Loucy (cell line): ENCODE measurements at regions not wholly inside any gene's neighbourhood (a gene's known extent, or its start where the extent isn't known, plus 50 kb on each side); places are given as distances from the start of the nearest gene placed in this dataset.

ENCODE experiments used
- CTCF ChIP-seq: fragments of 200-600 bp; sonication (generic); conservative IDR thresholded peaks from 2 replicates; pipeline ENCODE4 v1.5.1; 2014; ENCODE audit warnings: mild to moderate bottlenecking, antibody characterized with exemption, low read length
- EZH2phosphoT487 ChIP-seq: fragments of 200-600 bp; IDR thresholded peaks from 2 replicates; pipeline ENCODE4 v1.6.1; 2018; ENCODE audit warnings: antibody characterized with exemption, mild to moderate bottlenecking, moderate library complexity, borderline replicate concordance

GRCh38 chr12:13275241-13276085 lies 78.9 kb downstream of the EMP1 start:
- no peak for TF ChIP-seq CTCF
- TF ChIP-seq EZH2phosphoT487 = no peak
